Inferior parietal cortex (tissue), 1 donor: ENCODE measurements at regions not wholly inside any gene's neighbourhood (a gene's known extent, or its start where the extent isn't known, plus 50 kb on each side); places are given as distances from the start of the nearest gene placed in this dataset.
"Not testable (repeated sequence)": the region's sequence is repeated elsewhere in the genome, so short reads cannot be mapped to it uniquely, and the experiment has no call there.

Experiments
- DNase-seq: peaks from one replicate; pipeline ENCODE4 v3.0.0-alpha.2; 2016; ENCODE audit errors: extremely low spot score

- no peak for DNase-seq
These were observed 136.1 kb upstream of the IGSF10 start for GRCh38 chr3:151596940-151597339.

- no peak for DNase-seq
These were observed 133.1 kb upstream of the IGSF10 start for GRCh38 chr3:151593928-151594327.

- no peak for DNase-seq
These were observed 131.4 kb upstream of the IGSF10 start for GRCh38 chr3:151592287-151592686.

DNA sequence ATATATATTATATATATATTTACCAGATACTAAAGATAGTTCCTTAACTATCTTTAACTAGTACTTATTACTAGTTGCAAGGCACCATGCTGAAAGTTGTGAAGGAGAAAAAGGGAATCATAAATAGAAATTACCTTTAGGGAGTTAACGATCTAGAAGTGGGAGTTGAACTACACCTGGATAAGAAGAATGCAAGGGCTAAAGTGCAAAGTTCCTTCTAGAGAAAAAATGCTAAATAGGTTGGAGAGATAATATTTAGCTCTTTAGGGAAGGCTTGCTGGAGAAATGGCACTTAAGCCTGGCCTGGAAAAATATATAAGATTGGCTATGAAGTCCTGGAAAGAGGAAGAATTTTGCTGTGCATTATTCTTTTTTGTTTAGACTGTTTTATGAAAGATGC lies 130.6 kb upstream of the IGSF10 start:
- no peak for DNase-seq

DNA sequence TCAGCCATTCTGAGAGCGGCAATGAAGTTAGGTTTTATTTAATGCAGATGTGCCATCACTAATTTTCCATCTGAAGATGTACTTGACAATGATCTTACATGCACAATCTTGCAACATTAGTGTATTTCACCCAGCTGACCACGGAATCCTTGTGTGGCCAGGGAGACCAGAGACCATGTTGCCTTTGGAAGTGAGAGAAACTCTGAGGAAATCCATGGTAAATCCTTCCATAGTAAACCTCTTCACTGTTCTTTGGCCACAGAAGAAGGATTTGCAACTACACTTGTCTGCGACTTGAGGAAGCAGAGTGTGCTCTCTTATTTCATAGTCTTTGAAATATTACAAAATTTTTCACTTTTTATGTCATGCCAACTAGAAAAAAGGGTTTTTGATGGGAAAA lies 128.4 kb upstream of the IGSF10 start:
- DNase-seq = no peak

DNA sequence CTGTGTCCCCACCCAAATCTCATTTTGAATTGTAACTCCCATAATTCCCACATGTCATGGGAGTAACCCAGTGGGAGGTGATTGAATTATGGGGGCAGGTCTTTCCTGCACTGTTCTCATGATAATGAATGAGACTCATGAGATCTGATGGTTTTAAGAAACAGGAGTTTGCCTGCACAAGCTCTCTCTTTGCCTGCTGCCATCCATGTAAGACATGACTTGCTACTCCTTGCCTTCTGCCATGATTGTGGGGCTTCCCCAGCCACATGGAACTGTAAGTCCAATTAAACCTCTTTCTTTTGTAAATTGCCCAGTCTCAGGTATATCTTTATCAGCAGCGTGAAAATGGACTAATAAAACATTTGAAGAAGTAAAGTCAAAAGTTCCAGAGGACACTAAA lies 126.8 kb upstream of the IGSF10 start:
- not testable (repeated sequence) for DNase-seq

GRCh38 chr3:151584566-151584965 lies 123.7 kb upstream of the IGSF10 start:
- no peak for DNase-seq

DNA sequence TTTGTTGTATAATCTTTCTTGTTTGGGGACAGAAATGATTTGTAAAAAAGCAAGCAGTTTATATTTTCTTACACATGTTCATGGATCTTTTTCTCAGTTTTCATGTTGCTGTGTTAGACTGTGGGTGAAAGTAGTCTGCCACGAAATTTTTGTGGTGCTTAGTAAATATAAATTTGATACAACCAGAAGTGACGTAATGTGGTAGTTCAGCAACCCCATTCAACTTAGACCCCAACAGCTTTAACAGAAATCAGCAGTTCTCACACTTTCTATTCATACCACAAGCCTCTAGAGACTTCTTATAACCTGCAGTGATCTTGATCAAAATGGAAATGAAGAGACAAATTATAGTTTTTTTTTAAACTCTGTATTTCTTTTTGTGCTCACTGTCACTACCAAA lies 120.2 kb upstream of the IGSF10 start:
- no peak for DNase-seq

GRCh38 chr3:151580591-151580990 lies 119.7 kb upstream of the IGSF10 start:
- no peak for DNase-seq

DNA sequence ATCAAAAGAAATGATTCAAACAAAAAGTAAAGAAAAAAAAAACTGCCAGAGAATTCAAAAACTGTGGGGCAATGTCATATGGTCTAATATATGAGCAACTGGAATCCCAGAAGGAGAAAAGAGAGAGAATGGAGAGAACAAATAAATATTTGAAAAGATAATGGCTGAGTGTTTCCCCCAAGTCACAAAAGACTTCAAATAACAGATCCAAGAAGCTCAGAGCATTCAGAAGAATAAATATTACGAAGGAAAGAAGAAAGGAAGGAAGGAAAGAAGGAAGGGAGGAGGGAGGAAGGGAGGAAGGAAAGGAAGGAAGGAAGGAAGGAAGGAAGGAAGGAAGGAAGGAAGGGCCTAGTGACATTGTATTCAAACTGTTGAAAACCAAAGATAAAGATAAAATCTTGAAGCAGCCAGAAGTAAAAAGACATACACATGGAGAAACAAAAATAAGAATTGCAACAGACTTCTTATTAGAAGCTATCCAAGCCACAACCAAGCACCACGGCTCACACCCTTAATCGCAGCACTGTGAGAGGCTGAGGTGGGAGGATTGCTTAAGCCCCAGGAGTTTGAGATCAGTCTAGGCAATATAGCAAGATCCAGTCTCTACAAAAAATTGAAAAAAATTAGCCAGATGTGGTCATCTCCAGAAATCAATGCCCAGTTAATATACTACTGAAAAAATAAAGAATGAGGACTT lies 118.9 kb upstream of the IGSF10 start:
- no peak for DNase-seq

GRCh38 chr3:151578495-151578894 lies 117.6 kb upstream of the IGSF10 start:
- DNase-seq = no peak

GRCh38 chr3:151576511-151577137 lies 115.8 kb upstream of the IGSF10 start:
- DNase-seq = no peak

- DNase-seq = no peak
These were observed 107.3 kb upstream of the IGSF10 start for GRCh38 chr3:151568184-151568583.

- no peak for DNase-seq
These were observed 106.6 kb upstream of the IGSF10 start for GRCh38 chr3:151567477-151567876.

- DNase-seq = no peak
These were observed 103.4 kb upstream of the IGSF10 start for GRCh38 chr3:151564261-151564660.

- DNase-seq = no peak
These were observed 102.4 kb upstream of the IGSF10 start for GRCh38 chr3:151563305-151563704.

DNA sequence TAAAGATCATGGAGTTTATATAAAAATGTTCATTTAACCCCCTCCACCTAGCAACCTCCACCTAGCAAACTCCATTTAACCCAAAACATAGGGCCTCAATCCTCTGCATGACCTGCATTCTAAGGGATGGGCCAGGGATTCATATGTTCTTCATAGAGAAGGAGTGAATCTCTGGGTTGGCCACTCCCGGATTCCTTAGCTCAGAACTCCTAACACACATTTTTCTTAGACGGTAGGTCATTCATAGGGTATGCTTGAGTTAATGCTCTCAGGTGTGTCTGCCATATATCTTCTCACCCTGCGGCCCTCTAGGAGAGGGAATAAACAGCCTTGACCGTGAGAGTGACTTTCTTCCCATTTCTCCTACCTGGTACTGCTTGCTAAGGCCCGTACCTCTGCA lies 102.0 kb upstream of the IGSF10 start:
- DNase-seq = no peak

DNA sequence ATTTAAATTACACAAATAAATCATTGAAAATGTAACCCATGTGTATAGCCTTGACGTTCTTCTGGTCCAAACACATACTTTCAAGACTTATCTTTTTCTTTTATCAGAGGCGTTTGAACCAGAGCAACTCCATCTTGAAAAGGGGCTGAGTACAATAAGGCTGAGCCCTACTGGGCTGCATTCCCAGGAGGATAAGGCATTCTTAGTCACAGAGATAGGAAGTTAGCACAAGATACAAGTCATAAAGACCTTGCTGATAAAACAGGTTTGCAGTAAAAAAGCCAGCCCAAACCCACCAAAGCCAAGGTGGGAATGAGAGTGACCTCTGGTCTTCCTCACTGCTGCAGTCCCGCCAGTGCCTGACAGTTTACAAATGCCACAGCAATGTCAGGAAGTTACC lies 101.0 kb upstream of the IGSF10 start:
- DNase-seq = no peak

GRCh38 chr3:151560738-151561137 lies 99.9 kb upstream of the IGSF10 start:
- no peak for DNase-seq

DNA sequence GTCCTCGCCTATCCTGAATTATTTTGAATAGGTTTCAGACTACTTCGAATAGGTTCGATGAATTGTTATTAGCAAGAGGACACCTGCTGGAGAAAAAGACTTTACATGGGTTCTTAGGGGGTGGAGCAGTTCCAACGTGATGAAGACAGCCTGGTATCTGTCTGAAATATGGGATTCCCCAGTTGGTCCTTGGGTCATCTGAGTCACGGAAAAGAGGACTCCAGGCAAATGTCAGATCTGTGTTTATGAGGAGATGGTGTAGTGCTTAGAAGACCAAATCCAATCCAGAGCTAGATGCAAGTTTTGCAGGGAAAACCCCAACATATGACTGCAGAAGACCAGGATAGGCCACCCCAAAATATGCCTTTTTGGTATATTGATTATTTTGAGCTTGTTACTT lies 98.9 kb upstream of the IGSF10 start:
- DNase-seq = no peak

- no peak for DNase-seq
These were observed 97.8 kb upstream of the IGSF10 start for GRCh38 chr3:151558661-151559060.

- DNase-seq = no peak
These were observed 96.4 kb upstream of the IGSF10 start for GRCh38 chr3:151557068-151557840.

- no peak for DNase-seq
These were observed 95.7 kb upstream of the IGSF10 start for GRCh38 chr3:151556596-151556995.
